ENCODE measurements at regions not wholly inside any gene's neighbourhood (a gene's known extent, or its start where the extent isn't known, plus 50 kb on each side); places are given as distances from the start of the nearest gene placed in this dataset.

- no peak for DNase-seq (ENCODE audit: low spot score)
- TF ChIP-seq CTCF (IDR thresholded peaks at IDR 0.05; ENCODE audit: extremely low read depth, missing control alignments): no peak
These were observed 195.1 kb upstream of the WDR11 start for GRCh38 chr10:120656107-120656506.

- DNase-seq (ENCODE audit: low spot score): no peak
- TF ChIP-seq CTCF (IDR thresholded peaks at IDR 0.05; ENCODE audit: extremely low read depth, missing control alignments): no peak
These were observed 193.8 kb upstream of the WDR11 start for GRCh38 chr10:120657371-120657770.

- TF ChIP-seq CTCF (IDR thresholded peaks at IDR 0.05; ENCODE audit: extremely low read depth, missing control alignments): no peak
- DNase-seq (ENCODE audit: low spot score): no peak
These were observed 191.9 kb upstream of the WDR11 start for GRCh38 chr10:120658943-120659885.

GRCh38 chr10:120666308-120666707, 184.9 kb upstream of the WDR11 start:
- no peak for TF ChIP-seq CTCF (IDR thresholded peaks at IDR 0.05; ENCODE audit: extremely low read depth, missing control alignments)
- no peak for DNase-seq (ENCODE audit: low spot score)

GRCh38 chr10:120667276-120667675, 183.9 kb upstream of the WDR11 start:
- no peak for TF ChIP-seq CTCF (IDR thresholded peaks at IDR 0.05; ENCODE audit: extremely low read depth, missing control alignments)
- no peak for DNase-seq (ENCODE audit: low spot score)

GRCh38 chr10:120671491-120671890, 179.7 kb upstream of the WDR11 start:
- no peak for TF ChIP-seq CTCF (IDR thresholded peaks at IDR 0.05; ENCODE audit: extremely low read depth, missing control alignments)
- no peak for DNase-seq (ENCODE audit: low spot score)

- no peak for DNase-seq (ENCODE audit: low spot score)
- TF ChIP-seq CTCF (IDR thresholded peaks at IDR 0.05; ENCODE audit: extremely low read depth, missing control alignments): no peak
These were observed 167.7 kb upstream of the WDR11 start for GRCh38 chr10:120683454-120683853.
